Astrocyte (in vitro differentiated cells and primary cell): ENCODE measurements at regions not wholly inside any gene's neighbourhood (a gene's known extent, or its start where the extent isn't known, plus 50 kb on each side); places are given as distances from the start of the nearest gene placed in this dataset.

Experiments used
- EZH2 ChIP-seq: IDR thresholded peaks from 2 replicates; pipeline ENCODE4 v1.6.1; 2012; ENCODE audit warnings: mild to moderate bottlenecking, low read length, inconsistent platforms; ENCODE audit not compliant: insufficient read depth
- TF ChIP-seq, protein P1 (sequence below): IDR thresholded peaks from 2 replicates; pipeline ENCODE4 v1.5.1; 2011; ENCODE audit warnings: low read depth, mild to moderate bottlenecking, inconsistent platforms, low read length, moderate library complexity; ENCODE audit not compliant: insufficient read depth

DNA sequence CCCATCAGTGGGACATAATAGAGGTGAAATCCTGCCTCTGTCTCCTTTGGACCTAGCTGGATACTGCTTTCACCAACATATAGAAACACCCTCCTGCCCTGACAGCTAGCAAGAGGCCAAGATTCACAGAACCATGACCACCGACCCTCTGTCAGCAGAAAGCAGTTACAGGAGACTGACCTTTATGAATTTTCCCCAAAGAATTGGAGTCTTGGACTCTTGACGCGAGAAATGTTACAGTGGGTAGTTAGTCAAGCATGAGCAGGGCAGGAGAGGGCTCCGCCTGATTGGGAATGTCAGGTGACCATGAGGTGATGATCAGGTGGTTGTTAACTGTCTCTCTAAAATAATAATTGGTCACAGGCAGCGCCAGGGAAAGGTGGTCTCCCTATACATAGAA is 1002.3 kb downstream of the TDRD15 start:
- TF ChIP-seq, protein P1, sequence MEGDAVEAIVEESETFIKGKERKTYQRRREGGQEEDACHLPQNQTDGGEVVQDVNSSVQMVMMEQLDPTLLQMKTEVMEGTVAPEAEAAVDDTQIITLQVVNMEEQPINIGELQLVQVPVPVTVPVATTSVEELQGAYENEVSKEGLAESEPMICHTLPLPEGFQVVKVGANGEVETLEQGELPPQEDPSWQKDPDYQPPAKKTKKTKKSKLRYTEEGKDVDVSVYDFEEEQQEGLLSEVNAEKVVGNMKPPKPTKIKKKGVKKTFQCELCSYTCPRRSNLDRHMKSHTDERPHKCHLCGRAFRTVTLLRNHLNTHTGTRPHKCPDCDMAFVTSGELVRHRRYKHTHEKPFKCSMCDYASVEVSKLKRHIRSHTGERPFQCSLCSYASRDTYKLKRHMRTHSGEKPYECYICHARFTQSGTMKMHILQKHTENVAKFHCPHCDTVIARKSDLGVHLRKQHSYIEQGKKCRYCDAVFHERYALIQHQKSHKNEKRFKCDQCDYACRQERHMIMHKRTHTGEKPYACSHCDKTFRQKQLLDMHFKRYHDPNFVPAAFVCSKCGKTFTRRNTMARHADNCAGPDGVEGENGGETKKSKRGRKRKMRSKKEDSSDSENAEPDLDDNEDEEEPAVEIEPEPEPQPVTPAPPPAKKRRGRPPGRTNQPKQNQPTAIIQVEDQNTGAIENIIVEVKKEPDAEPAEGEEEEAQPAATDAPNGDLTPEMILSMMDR = no peak
- TF ChIP-seq EZH2 = no peak
